GM18517 (cell line): ENCODE measurements at regions not wholly inside any gene's neighbourhood (a gene's known extent, or its start where the extent isn't known, plus 50 kb on each side); places are given as distances from the start of the nearest gene placed in this dataset.
"Not testable (repeated sequence)": the region's sequence is repeated elsewhere in the genome, so short reads cannot be mapped to it uniquely, and the experiment has no call there.

Source experiments
- ATAC-seq: cut with Tn5 transposase; IDR thresholded peaks from one replicate; pipeline ENCODE4 v1.9.1; 2021; ENCODE audit warnings: mild to moderate bottlenecking, moderate library complexity; ENCODE audit not compliant: unreplicated experiment

DNA sequence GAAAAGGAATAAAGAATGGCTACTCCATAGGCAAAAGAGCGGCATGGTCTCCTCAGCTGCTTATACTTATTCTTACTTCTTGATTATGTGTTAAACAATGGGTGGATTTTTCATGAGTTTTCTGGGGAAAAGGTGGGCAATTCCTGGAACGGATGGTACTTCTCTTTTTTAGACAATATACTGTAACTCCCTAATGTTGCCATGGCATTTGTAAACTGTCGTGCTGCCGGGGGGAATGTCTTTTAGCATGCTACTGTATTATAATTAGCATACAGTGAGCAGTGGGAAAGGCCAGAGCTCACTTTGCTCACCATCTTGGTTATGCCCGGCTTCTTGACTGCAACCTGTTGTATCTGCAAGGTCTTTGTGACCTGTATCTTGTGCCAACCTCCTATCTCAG lies 372.1 kb upstream of the AKR1E2 start:
- no peak for ATAC-seq

DNA sequence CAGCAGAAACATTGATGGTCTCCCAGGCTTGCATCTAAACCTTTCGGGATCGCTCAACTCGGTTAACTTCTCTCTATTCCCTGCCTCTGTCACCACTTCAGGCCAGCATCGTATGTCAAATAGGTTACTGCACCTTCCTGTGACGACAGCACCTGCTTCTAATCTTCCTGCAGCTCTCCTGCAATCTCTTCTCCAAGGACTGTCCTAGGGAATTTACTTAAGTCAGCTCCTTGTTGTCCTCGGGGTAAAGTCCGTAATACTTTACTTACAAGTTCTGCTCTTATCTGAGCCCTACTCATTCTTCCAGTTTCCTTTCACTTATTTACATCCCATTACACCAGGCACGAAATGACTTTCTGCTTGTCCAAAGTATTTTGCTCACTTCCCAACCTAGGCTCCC lies 372.7 kb upstream of the AKR1E2 start:
- no peak for ATAC-seq

DNA sequence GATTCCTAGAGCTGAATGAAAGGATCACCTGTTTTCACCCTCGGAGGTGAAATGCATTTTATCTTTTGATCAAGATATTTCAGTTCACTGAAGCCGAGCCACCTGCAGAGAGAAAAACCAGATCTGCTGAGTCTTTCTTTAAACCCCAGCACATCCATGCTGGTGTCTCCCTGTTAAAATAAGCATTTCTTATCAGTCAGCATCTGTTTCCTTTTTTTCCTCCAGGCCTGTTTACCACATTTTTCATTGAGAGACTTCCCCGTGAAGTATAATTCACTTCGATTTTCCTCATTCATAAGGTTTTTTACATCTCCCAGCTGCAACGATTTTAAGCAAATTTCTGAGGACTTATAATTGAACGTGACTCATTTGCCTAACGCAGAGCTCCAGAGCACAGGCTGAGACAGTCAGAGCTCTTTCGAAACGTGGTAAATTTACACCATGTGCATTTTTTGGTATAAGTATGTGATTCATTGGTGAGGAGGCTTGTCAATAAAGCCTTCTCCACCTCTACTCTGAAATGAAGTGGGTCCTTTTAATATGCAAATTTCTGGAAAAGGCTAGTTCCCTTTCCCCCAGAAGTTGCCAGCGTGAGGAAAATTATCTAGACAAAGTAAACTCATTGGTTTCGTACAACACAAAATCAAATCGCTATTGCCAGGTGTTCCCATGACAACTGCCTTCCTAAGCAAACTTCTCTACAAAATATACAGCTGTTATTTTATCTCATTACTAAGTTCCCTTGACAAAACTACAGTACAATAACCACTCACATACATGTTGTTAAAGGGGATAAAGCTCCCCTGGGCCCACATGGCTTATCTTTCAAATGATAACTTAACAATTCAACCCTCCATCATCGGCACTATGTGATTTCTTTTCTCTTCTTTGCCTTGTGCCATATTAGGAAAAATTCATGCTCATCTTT lies 374.8 kb upstream of the AKR1E2 start:
- ATAC-seq, result no peak

DNA sequence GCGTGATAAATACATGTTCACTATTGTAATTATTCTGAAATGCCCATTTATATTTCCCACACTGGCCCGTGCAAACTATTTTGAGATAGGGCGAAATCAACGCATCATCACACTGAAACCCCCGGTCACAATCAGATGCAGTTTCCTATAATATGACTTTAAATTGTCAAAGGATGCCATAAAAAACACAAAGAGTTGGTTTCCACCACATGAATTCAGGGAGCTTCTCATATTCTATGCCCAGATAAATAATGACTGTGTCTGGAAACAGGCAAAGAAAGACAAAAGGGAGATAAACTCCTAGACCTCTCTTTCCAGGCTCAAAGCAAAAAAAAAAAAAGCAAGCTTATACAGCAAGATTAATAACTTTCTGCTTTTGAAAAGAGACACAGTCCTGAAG lies 375.8 kb upstream of the AKR1E2 start:
- ATAC-seq, result no peak

DNA sequence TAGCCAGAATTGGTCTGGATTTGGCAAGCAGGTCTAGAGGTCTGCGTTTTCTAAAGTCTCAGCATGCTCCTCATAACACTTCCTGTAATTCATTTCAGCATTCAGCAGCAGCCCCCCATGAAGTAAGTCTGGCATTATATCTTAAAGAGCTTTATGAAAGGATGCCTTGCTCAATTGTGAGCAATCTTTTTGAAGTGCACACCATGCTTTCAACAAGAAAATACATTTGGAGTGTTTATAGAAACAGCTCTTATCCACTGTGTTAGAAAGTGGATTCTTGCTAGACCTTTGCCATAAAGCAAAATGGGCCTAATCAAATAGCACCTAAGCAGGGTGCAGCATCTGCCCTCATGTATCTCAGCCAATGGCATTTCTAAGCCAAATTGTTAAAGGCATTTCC lies 378.0 kb upstream of the AKR1E2 start:
- ATAC-seq, result no peak

DNA sequence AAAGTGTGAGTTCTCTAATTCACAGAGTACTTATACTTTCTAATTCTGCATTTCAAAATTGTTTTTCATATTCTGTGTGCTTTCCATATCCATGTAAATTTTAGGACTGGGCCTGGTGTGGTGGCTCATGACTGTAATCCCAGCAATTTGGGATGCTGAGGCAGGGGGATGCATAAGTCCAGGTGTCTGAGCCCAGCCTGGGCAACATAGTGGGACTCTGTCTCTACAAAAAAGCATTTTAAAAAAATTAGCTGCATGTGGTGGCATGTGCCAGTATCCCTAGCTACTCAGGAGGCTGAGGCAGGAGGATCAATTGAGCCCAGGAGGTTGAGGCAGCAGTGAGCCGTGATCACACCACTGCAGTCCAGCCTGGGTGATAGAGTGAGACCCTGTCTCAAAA lies 382.6 kb upstream of the AKR1E2 start:
- no peak for ATAC-seq

DNA sequence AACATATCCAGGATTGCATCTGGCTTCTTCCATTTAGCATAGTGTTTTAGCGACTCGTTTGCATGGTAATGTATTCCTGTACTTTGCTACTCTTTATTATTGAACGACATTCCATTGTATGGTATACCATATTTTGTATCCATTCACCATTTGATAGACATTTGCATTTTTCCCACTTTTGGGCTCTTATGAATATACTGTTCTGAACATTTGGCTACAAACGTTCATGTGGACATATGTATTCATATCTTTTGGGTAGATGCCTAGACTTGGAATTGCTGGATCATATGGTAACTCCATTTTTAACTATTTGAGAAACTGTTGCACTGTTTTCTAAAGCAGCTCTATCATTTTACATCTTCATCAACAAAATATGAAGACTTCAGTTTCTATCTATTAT lies 383.7 kb upstream of the AKR1E2 start:
- no peak for ATAC-seq

DNA sequence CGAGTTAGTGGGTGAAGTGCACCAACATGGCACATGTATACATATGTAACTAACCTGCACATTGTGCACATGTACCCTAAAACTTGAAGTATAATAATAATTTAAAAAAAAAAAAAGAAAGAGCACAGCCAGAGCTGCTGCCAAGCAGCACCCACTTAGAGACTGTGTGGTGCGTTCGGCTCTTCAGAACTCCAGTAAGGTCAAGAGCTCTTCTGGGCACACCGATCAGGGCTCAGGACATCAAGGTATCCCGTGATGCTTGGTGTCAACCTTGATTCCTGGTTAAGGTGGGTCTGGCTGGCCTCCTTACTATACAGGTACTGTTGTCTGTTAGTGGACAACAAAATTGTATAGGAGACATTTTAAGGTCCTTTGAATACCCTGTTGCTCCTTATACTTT lies 385.7 kb upstream of the AKR1E2 start:
- no peak for ATAC-seq

DNA sequence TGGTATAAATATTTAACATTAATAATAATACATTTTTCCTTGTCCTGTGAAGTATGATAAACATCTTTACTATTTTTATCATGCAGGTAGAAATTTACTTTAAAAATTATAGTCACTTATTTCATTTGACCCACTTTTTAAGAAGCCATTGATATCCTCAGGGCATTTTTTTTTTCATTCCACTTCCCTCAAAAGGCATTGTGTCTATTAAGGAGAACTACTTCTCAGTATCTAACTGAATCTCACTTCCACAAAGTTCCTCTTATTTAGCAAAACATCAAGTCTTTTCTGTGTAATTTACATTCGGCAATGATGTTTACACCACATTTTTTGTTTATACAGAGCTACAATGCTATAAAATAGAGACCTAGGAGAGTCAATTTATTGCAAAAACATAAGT lies 388.2 kb upstream of the AKR1E2 start:
- no peak for ATAC-seq

DNA sequence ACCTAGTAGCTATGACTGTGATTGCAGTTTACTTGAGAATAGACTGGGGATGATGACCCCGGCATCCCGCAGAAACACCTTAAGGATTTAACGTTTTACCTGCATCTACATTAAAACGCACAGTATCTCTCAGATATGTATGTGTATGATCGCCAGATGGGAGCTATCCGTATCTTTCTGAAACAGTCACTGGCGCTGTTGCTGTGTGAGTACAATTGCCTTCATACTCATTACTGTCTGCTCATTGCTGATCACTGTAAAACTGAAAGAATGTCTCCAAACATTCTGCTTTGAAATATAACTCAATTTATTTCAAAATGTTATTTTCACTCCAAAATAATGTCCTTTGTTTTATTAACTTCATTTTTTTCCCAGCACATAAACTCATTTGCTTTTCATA lies 388.9 kb upstream of the AKR1E2 start:
- ATAC-seq, result no peak

DNA sequence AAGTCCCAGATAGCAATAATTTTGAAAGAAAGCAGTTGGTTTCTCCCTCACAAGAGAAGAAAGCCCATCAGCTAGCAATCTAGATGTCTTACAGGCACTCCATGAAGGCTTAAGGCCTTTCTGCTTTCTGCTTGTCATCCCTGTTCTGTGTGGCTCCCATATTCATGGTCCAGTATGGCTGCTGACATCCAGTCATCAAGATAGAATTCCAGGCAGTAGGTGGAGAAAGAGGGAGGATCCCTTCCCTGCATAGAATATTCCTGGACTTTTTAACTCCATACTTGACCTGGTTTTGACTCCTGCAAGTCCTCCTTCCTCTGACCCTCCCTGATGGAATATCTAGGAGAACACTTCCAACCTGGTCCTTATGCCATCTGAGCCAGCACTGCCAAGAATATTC lies 389.9 kb upstream of the AKR1E2 start:
- ATAC-seq, result no peak

DNA sequence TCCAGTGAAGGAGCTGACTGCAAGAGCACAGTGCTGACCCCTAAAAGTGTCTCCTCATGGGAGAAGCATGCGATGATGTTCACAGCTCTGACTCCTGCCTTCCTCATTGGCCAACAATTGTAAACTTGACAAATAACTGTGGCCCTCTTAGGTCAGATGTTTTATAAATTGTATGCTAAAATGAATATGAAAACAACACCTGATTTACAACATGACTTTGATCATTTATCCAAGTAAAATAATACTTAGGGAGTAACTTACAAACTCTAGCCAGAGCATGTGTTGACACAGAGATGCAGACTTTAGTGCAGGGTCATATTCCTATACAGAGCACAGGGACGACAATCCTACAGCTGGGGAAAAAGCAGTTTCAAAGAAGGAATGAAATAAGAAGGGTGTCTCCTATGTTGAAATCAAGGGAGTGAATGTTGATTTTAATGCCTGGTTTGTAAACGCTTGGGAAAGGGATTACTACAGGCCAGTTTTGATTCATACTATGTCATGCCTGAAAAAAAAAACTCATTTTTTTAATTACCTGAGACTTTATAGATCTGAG lies 391.4 kb upstream of the AKR1E2 start:
- ATAC-seq, result no peak

DNA sequence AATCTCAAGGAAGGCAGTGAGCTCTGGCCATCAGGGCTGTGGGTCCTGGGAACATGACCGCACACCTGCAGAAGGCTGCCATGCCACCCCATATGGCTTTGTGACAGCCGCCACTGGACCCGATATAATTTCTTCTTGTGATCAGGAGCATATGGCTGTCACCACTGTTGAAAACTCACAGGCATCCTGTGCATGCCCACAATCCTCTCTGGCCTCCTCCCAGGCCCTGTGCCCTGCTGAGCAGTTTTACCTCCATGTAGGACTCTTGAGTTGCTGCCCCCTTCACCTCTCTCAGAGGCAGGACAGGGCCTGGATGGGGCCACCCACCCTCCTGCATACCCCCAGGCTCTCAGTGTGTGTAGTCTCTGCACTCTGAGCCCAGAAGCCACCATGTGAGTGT lies 391.9 kb upstream of the AKR1E2 start:
- ATAC-seq, result no peak

DNA sequence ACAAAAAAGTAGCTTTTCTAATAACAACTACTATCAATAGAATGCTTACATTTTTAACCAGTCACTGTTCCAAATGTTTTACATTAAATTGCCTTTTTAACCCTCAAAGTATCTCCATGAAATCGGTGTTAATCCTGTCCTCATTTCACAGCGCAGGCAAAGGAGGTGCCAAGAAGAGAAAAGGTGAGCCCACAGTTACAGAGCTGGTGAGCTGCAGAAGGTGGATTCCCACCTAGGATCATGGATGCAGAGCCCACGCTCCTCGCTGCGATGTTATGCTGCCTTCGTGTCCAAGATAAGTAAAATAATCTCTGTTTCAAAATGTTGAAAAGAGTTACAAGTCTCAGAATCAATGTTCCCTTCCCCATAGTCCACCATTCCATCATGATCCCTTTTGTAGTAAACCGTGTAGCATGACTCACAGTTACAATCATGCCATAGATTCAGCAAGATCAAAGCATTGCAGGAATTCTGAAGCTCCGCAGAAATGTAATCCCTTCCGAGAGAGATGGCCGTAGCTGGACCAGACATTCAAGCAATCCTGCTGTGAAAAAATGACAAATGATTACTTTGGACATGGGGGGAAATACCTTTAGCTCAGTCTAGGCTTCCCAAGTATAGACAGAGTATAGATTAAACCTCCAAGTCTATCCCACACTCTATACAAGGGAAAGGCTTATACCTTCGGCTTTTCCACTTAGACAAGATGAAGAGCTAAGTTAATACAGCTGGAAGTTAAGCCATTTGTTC lies 394.7 kb upstream of the AKR1E2 start:
- no peak for ATAC-seq

DNA sequence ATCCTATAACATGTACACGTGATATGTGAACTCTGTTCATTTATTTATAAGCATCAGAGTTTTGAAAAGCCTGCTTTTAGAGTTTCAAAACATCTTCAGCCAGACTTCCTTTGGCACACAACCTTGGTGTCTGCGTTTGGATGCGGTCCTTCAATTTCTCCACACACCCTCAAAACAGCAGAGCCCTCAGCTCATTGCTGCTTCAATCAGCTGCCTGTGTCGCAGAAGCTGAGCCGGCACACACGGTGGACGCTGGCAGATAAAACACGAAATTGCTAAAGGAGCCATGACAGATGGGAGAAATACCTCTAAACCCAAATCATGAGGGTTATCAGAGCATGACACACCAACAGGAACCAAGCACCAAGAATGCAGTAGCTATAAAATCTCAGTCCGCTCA lies 396.4 kb upstream of the AKR1E2 start:
- ATAC-seq, result no peak

DNA sequence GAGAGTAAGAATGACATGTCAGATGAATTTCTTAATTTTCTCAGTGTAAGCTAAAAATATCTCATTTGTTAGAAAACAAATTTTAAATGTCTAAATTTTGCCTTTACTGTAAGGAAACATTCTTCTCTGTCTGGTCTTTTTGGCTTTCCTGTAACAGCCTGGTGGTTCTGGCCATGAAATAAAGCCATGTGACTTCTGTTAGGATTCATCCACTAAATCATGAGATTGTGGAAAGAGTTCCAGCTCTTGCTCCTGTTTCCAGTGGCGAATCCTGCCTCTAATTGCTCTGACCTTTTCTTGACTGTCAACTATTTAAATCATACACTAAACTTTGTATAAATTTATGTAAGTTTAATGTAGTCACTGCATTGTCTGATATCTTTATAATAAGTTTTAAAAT lies 398.5 kb upstream of the AKR1E2 start:
- no peak for ATAC-seq

DNA sequence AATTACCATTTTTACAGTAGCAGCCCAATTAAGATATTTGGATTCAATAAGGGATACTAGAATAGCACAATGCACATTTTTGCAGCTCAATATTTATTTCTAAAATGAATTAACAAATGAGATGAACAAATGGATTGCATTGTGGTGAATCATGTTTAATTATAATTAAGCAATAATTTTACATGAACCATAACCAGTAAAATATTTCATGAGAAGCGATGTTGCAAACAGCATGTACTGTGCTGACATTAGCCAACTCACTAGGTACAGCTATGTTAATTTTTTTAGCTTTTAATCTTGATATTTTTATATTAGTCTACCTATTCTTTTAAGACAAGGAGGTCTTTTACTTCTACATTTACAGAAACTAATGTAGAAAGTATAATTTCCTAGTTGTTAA lies 399.1 kb upstream of the AKR1E2 start:
- ATAC-seq, result no peak

DNA sequence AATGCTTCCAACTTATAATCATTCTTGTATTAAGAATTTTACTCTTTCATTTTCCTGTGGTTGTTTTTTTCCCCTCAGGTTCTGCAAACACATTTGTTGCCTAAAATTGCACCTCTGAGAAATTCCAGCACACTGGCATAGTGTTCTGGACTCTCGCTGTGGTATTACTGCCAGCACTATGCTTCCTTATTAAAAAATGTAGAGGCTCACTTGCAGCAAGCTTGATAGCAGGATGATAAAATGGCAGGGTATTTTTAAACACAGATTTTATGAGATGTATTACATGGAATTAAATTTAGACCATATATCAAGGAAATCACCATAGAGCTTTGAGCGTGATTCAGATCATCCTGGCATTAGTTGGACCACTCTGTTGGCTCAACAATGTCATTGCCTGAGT lies 416.7 kb upstream of the AKR1E2 start:
- no peak for ATAC-seq

DNA sequence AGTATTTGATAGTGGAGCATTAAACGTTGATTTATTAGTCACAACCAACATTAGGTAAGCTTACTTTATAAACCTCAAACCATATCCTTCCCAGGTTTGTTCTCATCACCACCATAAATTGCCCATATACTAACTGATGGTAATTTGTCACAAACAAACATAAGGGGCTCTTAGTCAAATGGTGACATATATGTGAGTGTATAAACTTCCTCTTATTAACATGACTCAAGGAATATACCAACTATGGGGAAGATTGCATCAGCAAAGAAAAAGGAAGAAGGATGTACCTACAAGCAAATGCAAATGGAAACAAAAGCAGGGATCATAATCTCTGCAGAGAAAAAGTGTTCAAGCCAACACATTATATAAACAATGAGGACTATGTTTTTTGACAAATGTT lies 418.2 kb upstream of the AKR1E2 start:
- no peak for ATAC-seq

DNA sequence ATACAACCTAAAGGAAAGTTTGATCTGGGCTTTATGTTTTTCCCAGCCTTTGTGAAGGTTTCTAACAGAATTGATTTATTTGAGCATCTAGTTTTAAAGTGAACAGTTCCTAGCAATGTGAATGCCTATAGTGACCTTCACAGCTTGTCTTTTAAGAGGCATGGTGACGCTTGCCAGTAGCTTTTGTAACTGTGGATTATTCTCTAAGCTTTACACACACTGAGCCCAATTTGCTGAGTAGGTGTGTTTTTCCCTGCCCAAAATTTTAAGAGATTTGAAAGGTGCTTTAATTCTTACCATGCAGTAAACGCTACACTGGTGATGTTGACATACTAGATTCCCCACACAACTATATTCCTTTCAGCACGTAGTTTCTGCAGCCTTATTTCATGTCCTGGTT lies 420.2 kb upstream of the AKR1E2 start:
- ATAC-seq, result no peak

DNA sequence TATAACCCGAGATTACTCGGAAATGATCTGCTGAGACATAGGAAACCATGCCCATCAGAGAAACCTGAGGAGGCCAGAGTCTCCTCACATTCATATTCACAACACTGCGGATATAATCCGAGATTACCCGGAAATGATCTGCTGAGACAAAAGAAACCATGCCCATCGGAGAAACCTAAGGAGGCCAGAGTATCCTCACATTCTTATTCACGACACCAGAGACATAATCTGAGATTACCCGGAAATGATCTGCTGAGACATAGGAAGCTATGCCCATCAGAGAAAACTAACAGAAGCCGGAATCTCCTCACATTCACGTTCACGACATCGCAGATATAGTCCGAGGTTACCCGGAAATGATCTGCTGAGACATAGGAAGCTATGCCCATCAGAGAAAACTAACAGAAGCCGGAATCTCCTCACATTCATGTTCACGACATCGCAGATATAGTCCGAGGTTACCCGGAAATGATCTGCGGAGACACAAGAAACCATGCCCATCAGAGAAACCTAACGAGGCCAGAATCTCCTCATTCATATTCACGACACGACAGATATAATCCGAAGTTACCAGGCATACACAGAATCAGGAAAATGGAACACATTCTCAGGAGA lies 422.3 kb upstream of the AKR1E2 start:
- ATAC-seq, result no peak

DNA sequence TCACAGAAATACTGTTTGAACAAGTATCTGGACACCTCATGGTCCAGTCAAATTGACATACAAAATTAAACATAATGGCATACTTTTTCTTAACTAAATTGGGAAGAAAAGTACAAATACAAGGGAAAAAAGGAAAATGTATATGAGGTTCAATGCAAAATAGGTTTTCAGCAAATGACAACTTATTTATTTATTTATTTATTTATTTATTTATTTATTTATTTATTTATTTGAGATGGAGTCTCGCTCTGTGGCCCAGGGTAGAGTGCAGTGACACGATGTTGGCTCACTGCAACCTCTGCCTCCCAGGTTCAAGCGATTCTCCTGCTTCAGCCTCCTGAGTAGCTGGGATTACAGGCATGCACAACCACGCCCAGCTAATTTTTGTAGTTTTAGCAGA lies 424.9 kb upstream of the AKR1E2 start:
- ATAC-seq, result not testable (repeated sequence)
